HepG2 (cell line): ENCODE measurements at regions not wholly inside any gene's neighbourhood (a gene's known extent, or its start where the extent isn't known, plus 50 kb on each side); places are given as distances from the start of the nearest gene placed in this dataset.
A peak's percentile ranks its signal among the peaks of the same experiment; 100 is the strongest.

Source experiments
- FOXK1 ChIP-seq: sonication (generic); formaldehyde crosslinking; IDR thresholded peaks from 2 replicates; pipeline ENCODE4 v1.4.0; 2020; ENCODE audit warnings: low read depth, missing genetic modification reagents, borderline replicate concordance
- GABPB1 ChIP-seq: IDR thresholded peaks from 2 replicates; pipeline ENCODE4 v1.6.1; 2016; ENCODE audit warnings: mild to moderate bottlenecking, missing genetic modification reagents, moderate library complexity, missing compliant biosample characterization
- KDM2A ChIP-seq: sonication (generic); formaldehyde crosslinking; IDR thresholded peaks from 2 replicates; pipeline ENCODE4 v1.4.0; 2020; ENCODE audit warnings: low read depth, missing genetic modification reagents, borderline replicate concordance
- NFAT5 ChIP-seq: sonication (generic); formaldehyde crosslinking; IDR thresholded peaks from 2 replicates; pipeline ENCODE4 v1.4.0; 2020; ENCODE audit warnings: missing genetic modification reagents
- PLRG1 ChIP-seq: fragments of 450-650 bp; conservative IDR thresholded peaks from 2 replicates; pipeline ENCODE4 v1.6.1; 2016
- ZNF276 ChIP-seq: sonication (generic); formaldehyde crosslinking; IDR thresholded peaks from 2 replicates; pipeline ENCODE4 v1.4.0; 2020; ENCODE audit warnings: mild to moderate bottlenecking, low read depth, missing genetic modification reagents
- ZNF326 ChIP-seq: sonication (generic); formaldehyde crosslinking; IDR thresholded peaks from 2 replicates; pipeline ENCODE4 v1.4.0; 2020; ENCODE audit warnings: missing genetic modification reagents, borderline replicate concordance
- ZNF691 ChIP-seq: sonication (generic); formaldehyde crosslinking; IDR thresholded peaks from 2 replicates; pipeline ENCODE4 v1.4.0; 2020; ENCODE audit warnings: missing genetic modification reagents, low read depth, mild to moderate bottlenecking, borderline replicate concordance
- ZNF891 ChIP-seq: sonication (generic); formaldehyde crosslinking; IDR thresholded peaks from 2 replicates; pipeline ENCODE4 v1.5.0; 2020; ENCODE audit warnings: mild to moderate bottlenecking, missing genetic modification reagents
- TF ChIP-seq, protein P1 (sequence below): sonication (generic); IDR thresholded peaks from 2 replicates; pipeline ENCODE4 v1.6.1; 2016; ENCODE audit warnings: low read depth, borderline replicate concordance

DNA sequence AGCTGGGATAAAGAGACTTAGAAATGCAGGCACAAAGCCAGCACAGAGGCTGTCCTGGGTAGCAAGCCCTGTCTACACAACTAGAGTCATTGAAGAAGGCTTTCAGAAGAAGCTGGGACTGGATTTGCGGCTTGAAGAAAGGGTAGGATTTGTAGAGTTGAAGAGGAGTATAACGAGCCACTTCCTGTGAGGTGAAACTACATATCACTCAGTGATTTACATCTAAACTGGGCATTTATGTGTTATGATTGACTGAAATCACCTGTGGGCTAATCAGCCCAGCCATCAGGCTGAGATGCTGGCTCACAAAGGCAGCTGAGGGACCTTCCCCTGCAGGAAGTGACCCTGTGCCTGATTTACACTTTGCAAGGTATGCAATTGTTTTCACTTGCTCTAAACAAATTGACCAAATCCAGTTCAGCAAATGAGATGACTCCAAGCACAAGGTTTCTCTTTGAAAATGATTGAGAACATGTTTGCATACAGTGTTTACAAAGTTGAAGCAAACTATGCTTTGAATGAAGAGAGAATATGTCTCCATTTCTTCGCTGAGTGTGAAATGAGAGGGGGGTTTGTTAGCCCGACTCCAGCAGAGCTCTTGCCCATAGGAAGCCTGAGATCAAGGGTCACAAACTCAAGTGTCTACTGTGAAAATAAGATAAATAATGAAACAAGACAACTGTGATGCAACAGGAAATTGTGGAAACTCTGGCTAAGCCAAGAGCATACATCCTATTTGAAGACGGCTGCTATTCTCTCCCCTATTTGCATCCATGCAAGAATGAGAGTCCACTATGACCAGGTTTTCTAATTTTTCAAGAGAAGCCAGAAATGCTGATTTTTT lies 69.3 kb upstream of the HK2 start (continued):
- TF ChIP-seq NFAT5 (CRISPR knock-in tag), result no peak
- no peak for TF ChIP-seq ZNF891 (CRISPR knock-in tag)
- peak; percentile 99 for TF ChIP-seq FOXK1
- no peak for TF ChIP-seq ZNF276 (CRISPR knock-in tag)
- peak; percentile 72 for TF ChIP-seq ZNF691 (CRISPR knock-in tag)
- TF ChIP-seq PLRG1, result no peak
- TF ChIP-seq KDM2A (CRISPR knock-in tag), result peak; percentile 21; the same call in 1 of the 2 replicates
- TF ChIP-seq GABPB1 (CRISPR knock-in tag), result peak; percentile 61
- TF ChIP-seq, protein P1, sequence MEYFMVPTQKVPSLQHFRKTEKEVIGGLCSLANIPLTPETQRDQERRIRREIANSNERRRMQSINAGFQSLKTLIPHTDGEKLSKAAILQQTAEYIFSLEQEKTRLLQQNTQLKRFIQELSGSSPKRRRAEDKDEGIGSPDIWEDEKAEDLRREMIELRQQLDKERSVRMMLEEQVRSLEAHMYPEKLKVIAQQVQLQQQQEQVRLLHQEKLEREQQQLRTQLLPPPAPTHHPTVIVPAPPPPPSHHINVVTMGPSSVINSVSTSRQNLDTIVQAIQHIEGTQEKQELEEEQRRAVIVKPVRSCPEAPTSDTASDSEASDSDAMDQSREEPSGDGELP, result peak; percentile 92
- no peak for TF ChIP-seq ZNF326 (CRISPR knock-in tag)
